ENCODE measurements at regions not wholly inside any gene's neighbourhood (a gene's known extent, or its start where the extent isn't known, plus 50 kb on each side); places are given as distances from the start of the nearest gene placed in this dataset.
"Not testable (repeated sequence)": the region's sequence is repeated elsewhere in the genome, so short reads cannot be mapped to it uniquely, and the experiment has no call there.

DNA sequence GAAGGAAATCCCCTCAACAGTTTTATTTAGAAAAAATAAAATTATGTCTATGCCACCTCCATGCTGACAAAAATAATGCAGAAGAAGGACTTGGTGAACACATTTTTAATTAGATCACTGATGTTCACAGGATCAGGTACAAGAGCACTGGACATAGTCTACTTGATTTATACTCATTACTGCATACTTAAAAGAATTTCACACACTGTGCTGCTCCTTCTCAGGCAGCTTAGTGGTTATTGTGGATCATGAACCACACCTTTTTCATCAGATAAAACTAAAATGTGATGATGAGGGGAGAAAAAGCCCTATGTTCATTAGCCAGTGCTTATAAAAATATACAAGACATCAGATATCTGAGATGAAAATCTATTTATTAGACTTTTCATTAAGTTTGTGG is 103.3 kb upstream of the DPH5 start:
- no peak overlapping the region for H3K9ac ChIP-seq (ENCODE audit: low read depth, low read length, poor library complexity, severe bottlenecking)

GRCh38 chr1:101128211-101128727 is 102.7 kb upstream of the DPH5 start:
- H3K27me3 ChIP-seq (ENCODE audit: insufficient read depth, low read length, poor library complexity, severe bottlenecking): no peaks in the 10 kb centered on the region
- peak overlapping the region; percentile 44 for H3K4me3 ChIP-seq (ENCODE audit: low read length, poor library complexity, severe bottlenecking)
- no peak overlapping the region for H2AFZ ChIP-seq (ENCODE audit: low read length)
- peak overlapping the region; percentile 51 for H3K9ac ChIP-seq (ENCODE audit: low read depth, low read length, poor library complexity, severe bottlenecking)
- TF ChIP-seq, protein P1, sequence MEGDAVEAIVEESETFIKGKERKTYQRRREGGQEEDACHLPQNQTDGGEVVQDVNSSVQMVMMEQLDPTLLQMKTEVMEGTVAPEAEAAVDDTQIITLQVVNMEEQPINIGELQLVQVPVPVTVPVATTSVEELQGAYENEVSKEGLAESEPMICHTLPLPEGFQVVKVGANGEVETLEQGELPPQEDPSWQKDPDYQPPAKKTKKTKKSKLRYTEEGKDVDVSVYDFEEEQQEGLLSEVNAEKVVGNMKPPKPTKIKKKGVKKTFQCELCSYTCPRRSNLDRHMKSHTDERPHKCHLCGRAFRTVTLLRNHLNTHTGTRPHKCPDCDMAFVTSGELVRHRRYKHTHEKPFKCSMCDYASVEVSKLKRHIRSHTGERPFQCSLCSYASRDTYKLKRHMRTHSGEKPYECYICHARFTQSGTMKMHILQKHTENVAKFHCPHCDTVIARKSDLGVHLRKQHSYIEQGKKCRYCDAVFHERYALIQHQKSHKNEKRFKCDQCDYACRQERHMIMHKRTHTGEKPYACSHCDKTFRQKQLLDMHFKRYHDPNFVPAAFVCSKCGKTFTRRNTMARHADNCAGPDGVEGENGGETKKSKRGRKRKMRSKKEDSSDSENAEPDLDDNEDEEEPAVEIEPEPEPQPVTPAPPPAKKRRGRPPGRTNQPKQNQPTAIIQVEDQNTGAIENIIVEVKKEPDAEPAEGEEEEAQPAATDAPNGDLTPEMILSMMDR (conservative IDR thresholded peaks at IDR 0.05; ENCODE audit: low read length): no peak
- no peak for TF ChIP-seq EZH2phosphoT487 (IDR thresholded peaks at IDR 0.05; ENCODE audit: borderline replicate concordance)
- H3K4me2 ChIP-seq (ENCODE audit: low read depth, low read length, poor library complexity, severe bottlenecking): peak overlapping the region; percentile 62
- peaks cover 19% of the 10 kb centered on the region for H3F3A ChIP-seq (ENCODE audit: low read depth)
- peaks cover 50% of the 10 kb centered on the region for H3K4me1 ChIP-seq (ENCODE audit: insufficient read depth, low read length, poor library complexity, severe bottlenecking)
- H4K20me1 ChIP-seq (ENCODE audit: insufficient read depth, low read length, poor library complexity, severe bottlenecking): no peaks in the 10 kb centered on the region
- no peaks in the 10 kb centered on the region for H3K9me2 ChIP-seq (replicated peaks; ENCODE audit: low read depth, low read length)
- H3K36me3 ChIP-seq (ENCODE audit: insufficient read depth, low read length): no peaks in the 10 kb centered on the region
- H3K79me2 ChIP-seq (ENCODE audit: insufficient read depth, low read length): no peaks in the 10 kb centered on the region
- no peaks in the 10 kb centered on the region for H3K9me3 ChIP-seq (ENCODE audit: insufficient read depth, low read depth, low read length)

More for the DNA sequence above, 103.3 kb upstream of the DPH5 start:
- Histone ChIP-seq H3K79me2 (ENCODE audit: insufficient read depth, low read length) (no peaks in the 10 kb centered on the region), H3K9me3 (ENCODE audit: insufficient read depth, low read depth, low read length) (no peaks in the 10 kb centered on the region), H3K4me1 (ENCODE audit: insufficient read depth, low read length, poor library complexity, severe bottlenecking) (peaks cover 49% of the 10 kb centered on the region), H3K4me3 (ENCODE audit: low read length, poor library complexity, severe bottlenecking) (peak overlapping the region; percentile 44), H4K20me1 (ENCODE audit: insufficient read depth, low read length, poor library complexity, severe bottlenecking) (no peaks in the 10 kb centered on the region), H3K4me2 (ENCODE audit: low read depth, low read length, poor library complexity, severe bottlenecking) (peak overlapping the region; percentile 62), H3K27me3 (ENCODE audit: insufficient read depth, low read length, poor library complexity, severe bottlenecking) (no peaks in the 10 kb centered on the region), H3F3A (ENCODE audit: low read depth) (peaks cover 19% of the 10 kb centered on the region), H3K36me3 (ENCODE audit: insufficient read depth, low read length) (no peaks in the 10 kb centered on the region), H2AFZ (ENCODE audit: low read length) (no peak overlapping the region), H3K9me2 (replicated peaks; ENCODE audit: low read depth, low read length) (no peaks in the 10 kb centered on the region)
- no peak for TF ChIP-seq EZH2phosphoT487 (IDR thresholded peaks at IDR 0.05; ENCODE audit: borderline replicate concordance)
- TF ChIP-seq, protein P1 (conservative IDR thresholded peaks at IDR 0.05; ENCODE audit: low read length): no peak

GRCh38 chr1:101124405-101124804 is 98.8 kb upstream of the DPH5 start:
- Histone ChIP-seq H3K4me3 (ENCODE audit: low read length, poor library complexity, severe bottlenecking) (no peak overlapping the region), H2AFZ (ENCODE audit: low read length) (no peak overlapping the region), H3K9ac (ENCODE audit: low read depth, low read length, poor library complexity, severe bottlenecking) (no peak overlapping the region), H3K4me1 (ENCODE audit: insufficient read depth, low read length, poor library complexity, severe bottlenecking) (peaks cover 41% of the 10 kb centered on the region), H3F3A (ENCODE audit: low read depth) (peaks cover 21% of the 10 kb centered on the region), H3K9me3 (ENCODE audit: insufficient read depth, low read depth, low read length) (no peaks in the 10 kb centered on the region), H3K9me2 (replicated peaks; ENCODE audit: low read depth, low read length) (no peaks in the 10 kb centered on the region), H3K79me2 (ENCODE audit: insufficient read depth, low read length) (no peaks in the 10 kb centered on the region), H3K4me2 (ENCODE audit: low read depth, low read length, poor library complexity, severe bottlenecking) (no peak overlapping the region), H4K20me1 (ENCODE audit: insufficient read depth, low read length, poor library complexity, severe bottlenecking) (no peaks in the 10 kb centered on the region), H3K36me3 (ENCODE audit: insufficient read depth, low read length) (no peaks in the 10 kb centered on the region), H3K27me3 (ENCODE audit: insufficient read depth, low read length, poor library complexity, severe bottlenecking) (peaks cover 29% of the 10 kb centered on the region)
- no peak for TF ChIP-seq EZH2phosphoT487 (IDR thresholded peaks at IDR 0.05; ENCODE audit: borderline replicate concordance)
- TF ChIP-seq, protein P1 (conservative IDR thresholded peaks at IDR 0.05; ENCODE audit: low read length): no peak

GRCh38 chr1:101123904-101124303 is 98.3 kb upstream of the DPH5 start:
- not testable (repeated sequence) for H3K4me3 ChIP-seq (ENCODE audit: low read length, poor library complexity, severe bottlenecking); H3K9me2 ChIP-seq (replicated peaks; ENCODE audit: low read depth, low read length); H3K9ac ChIP-seq (ENCODE audit: low read depth, low read length, poor library complexity, severe bottlenecking); H3K79me2 ChIP-seq (ENCODE audit: insufficient read depth, low read length); H3K36me3 ChIP-seq (ENCODE audit: insufficient read depth, low read length); H4K20me1 ChIP-seq (ENCODE audit: insufficient read depth, low read length, poor library complexity, severe bottlenecking); H2AFZ ChIP-seq (ENCODE audit: low read length); H3K9me3 ChIP-seq (ENCODE audit: insufficient read depth, low read depth, low read length); H3K4me2 ChIP-seq (ENCODE audit: low read depth, low read length, poor library complexity, severe bottlenecking)
- H3K4me1 ChIP-seq (ENCODE audit: insufficient read depth, low read length, poor library complexity, severe bottlenecking): peaks cover 36% of the 10 kb centered on the region
- H3K27me3 ChIP-seq (ENCODE audit: insufficient read depth, low read length, poor library complexity, severe bottlenecking): peaks cover 30% of the 10 kb centered on the region
- H3F3A ChIP-seq (ENCODE audit: low read depth): peaks cover 17% of the 10 kb centered on the region; the same call in 1 of the 2 replicates
